Hepatocyte (in vitro differentiated cells): ENCODE measurements at regions not wholly inside any gene's neighbourhood (a gene's known extent, or its start where the extent isn't known, plus 50 kb on each side); places are given as distances from the start of the nearest gene placed in this dataset.

Experiments used
- CTCF ChIP-seq: fragments of 200-600 bp; sonication (generic); IDR thresholded peaks from 2 replicates; pipeline ENCODE4 v1.5.1; 2016; ENCODE audit warnings: antibody characterized with exemption, mild to moderate bottlenecking; ENCODE audit not compliant: poor library complexity
- EZH2 ChIP-seq: fragments of 200-600 bp; sonication (generic); IDR thresholded peaks from 2 replicates; pipeline ENCODE4 v1.6.1; 2016; ENCODE audit warnings: antibody characterized with exemption, mild to moderate bottlenecking, borderline replicate concordance

- no peak for TF ChIP-seq CTCF
- TF ChIP-seq EZH2, result no peak
Observed at GRCh38 chr2:190136259-190136658, 73.7 kb upstream of the MSTN start.
